AG04450 (cell line): ENCODE measurements at regions not wholly inside any gene's neighbourhood (a gene's known extent, or its start where the extent isn't known, plus 50 kb on each side); places are given as distances from the start of the nearest gene placed in this dataset. TPM values are rescaled to one million over a fixed set of nuclear protein-coding genes. Genes with fewer than 3 reads are reported as not detected.

Experiments used
- CTCF ChIA-PET: fragments of 300-600, 350-600 bp; formaldehyde crosslinking; extraction: SDS; loops from one replicate; lab custom pipeline; 2022; ENCODE audit warnings: antibody characterized with exemption, inconsistent platforms; lab: Charles Lee
- POLR2A ChIA-PET: fragments of 350-600 bp; formaldehyde crosslinking; extraction: SDS; loops from one replicate; lab custom pipeline; 2021; ENCODE audit warnings: antibody characterized with exemption, inconsistent platforms; lab: Yijun Ruan, JAX
- DNase-seq: peaks from one replicate; pipeline ENCODE4 v3.0.0-alpha.2; 2011; ENCODE audit warnings: low read depth, low spot score
- H3K27ac ChIP-seq: one replicate; pipeline ENCODE4 v1.5.1; 2012; ENCODE audit warnings: low read depth, low read length, control low read depth
- H3K27me3 ChIP-seq: one replicate; pipeline ENCODE4 v1.6.0; 2012; ENCODE audit warnings: low read length; ENCODE audit not compliant: control insufficient read depth, insufficient read depth
- H3K4me3 ChIP-seq: 2 replicates; pipeline ENCODE4 v1.5.1; 2011; ENCODE audit warnings: mild to moderate bottlenecking, low read depth, low read length, control low read depth
- H3K9me3 ChIP-seq: 2 replicates; pipeline ENCODE4 v1.5.1; 2012; ENCODE audit warnings: low read length; ENCODE audit not compliant: control insufficient read depth, insufficient read depth
- CTCF ChIP-seq: IDR thresholded peaks from 2 replicates; pipeline ENCODE4 v1.5.1; 2011; ENCODE audit warnings: low read depth, low read length, control low read depth, inconsistent platforms
- small RNA-seq: library from RNA; depleted of rRNA; stranded (forward); fragments of <200 nt; gene quantifications from one replicate; pipeline ENCODE3, GENCODE V24; 2012; ENCODE audit warnings: low read depth; ENCODE audit not compliant: insufficient read length

DNA sequence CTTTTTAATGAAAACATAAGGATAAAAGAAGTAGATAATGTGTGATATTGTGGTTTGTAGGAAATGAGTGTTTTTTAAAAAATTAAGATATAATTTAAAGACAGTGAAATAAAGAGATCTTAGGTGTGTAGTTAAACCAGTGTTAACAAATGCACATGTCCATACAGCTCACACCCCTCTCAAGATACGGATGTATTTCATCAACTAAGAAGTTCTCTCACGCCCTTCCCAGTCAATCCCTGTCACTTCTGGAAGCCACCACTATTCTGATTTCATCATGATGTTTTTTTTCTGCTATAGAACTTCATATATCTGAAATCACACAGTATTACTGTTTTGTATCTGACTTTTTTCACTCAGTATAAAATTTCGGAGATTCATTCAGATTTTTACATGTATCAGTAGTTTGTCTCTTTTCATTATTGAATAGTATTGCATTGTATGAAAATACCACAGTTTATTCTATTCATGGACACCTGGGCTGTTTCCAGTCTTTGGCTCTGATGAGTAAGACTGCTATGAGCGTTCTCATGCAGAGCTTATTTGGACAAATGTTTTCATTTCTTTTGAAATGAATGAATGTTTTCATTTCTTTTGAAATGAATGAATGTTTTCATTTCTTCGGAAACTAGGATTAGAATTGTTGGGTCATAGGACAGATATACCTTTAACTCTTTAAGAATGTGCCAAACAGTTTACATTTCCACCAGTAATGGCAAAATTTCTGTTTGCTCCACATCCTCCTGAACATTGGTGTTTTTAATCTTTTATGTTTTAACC lies 49.7 kb upstream of the ELOVL5 start:
- TF ChIP-seq CTCF = no peak
- no peaks in the 10 kb centered on the region for H3K9me3 ChIP-seq
- ChIA-PET POLR2A (interaction anchor here (0.6 kb wide), 1 partner anchor 50 kb away, joined by 4 read pairs; no protein-coding TSS in a partner anchor), CTCF (interaction anchor here (0.6 to 1.5 kb wide), 3 partner anchors 13 to 226 kb away, joined by 3 to 5 read pairs (median 3); no protein-coding TSS in a partner anchor)
- H3K27ac ChIP-seq = no peak overlapping the region
- no peak for DNase-seq
- H3K4me3 ChIP-seq = no peak overlapping the region
- peaks cover 6% of the 10 kb centered on the region for H3K27me3 ChIP-seq

Small RNA genes lying in the stretch of these regions (small RNA-seq; reads per million reads assigned to genes)
- not detected for gene NANOGP3
